ENCODE measurements at regions not wholly inside any gene's neighbourhood (a gene's known extent, or its start where the extent isn't known, plus 50 kb on each side); places are given as distances from the start of the nearest gene placed in this dataset.

DNA sequence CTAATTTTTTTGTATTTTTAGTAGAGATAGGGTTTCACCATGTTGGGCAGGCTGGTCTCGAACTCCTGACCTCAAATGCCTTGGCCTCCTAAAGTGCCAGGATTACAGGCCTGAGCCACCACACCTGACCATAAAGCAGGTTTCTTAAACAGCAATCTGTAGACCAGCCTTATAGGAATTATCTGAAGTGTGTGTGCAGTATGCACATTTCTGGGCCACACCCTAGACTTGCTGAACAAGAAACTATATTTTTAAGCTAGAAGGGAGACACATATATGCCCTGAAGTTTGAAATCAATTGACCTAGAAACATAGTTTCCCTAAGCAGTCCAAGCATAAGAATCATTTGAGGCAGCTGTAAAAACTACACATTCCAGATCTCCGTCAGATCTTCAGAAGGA, 805.7 kb downstream of the TUSC7 start:
- TF ChIP-seq, protein P1, sequence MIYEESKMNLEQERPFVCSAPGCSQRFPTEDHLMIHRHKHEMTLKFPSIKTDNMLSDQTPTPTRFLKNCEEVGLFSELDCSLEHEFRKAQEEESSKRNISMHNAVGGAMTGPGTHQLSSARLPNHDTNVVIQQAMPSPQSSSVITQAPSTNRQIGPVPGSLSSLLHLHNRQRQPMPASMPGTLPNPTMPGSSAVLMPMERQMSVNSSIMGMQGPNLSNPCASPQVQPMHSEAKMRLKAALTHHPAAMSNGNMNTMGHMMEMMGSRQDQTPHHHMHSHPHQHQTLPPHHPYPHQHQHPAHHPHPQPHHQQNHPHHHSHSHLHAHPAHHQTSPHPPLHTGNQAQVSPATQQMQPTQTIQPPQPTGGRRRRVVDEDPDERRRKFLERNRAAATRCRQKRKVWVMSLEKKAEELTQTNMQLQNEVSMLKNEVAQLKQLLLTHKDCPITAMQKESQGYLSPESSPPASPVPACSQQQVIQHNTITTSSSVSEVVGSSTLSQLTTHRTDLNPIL (CRISPR knock-in tag; IDR thresholded peaks at IDR 0.05; ENCODE audit: low read depth) = no peak
- no peak for TF ChIP-seq BACH2 (CRISPR knock-in tag; IDR thresholded peaks at IDR 0.05; ENCODE audit: borderline replicate concordance)
- no peak for TF ChIP-seq ZFP3 (CRISPR knock-in tag; IDR thresholded peaks at IDR 0.05)
- TF ChIP-seq PATZ1 (CRISPR knock-in tag; IDR thresholded peaks at IDR 0.05; ENCODE audit: borderline replicate concordance) = no peak
- TF ChIP-seq TSHZ2 (CRISPR knock-in tag; IDR thresholded peaks at IDR 0.05) = no peak
- no peak for TF ChIP-seq RARB (CRISPR knock-in tag; IDR thresholded peaks at IDR 0.05)
- TF ChIP-seq OSR1 (CRISPR knock-in tag; IDR thresholded peaks at IDR 0.05) = no peak

Measured in SK-N-SH treated with all-trans-retinoic acid at 6 μM for 48 hours (cell line).